ENCODE measurements at regions not wholly inside any gene's neighbourhood (a gene's known extent, or its start where the extent isn't known, plus 50 kb on each side); places are given as distances from the start of the nearest gene placed in this dataset.

DNA sequence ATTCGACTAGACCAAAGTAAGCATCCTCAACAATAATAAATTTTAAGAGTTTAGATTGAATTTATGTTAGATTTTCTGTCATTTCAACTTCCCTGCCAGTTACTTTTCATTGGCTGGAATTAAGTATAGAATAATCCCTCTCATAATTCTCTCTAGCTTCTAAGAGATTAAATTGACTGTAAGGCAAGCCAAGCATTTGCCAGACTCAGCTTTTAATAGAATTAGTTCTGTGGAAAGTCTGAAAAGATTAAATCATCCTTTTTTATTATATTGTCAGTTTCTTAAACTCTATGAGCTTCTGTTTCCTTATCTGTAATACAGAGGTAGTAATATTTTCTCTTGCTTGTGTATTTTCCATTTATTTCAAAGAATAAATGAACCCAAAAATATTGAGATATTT is 77.9 kb upstream of the ZNF804A start (continued):
- TF ChIP-seq, protein P1, sequence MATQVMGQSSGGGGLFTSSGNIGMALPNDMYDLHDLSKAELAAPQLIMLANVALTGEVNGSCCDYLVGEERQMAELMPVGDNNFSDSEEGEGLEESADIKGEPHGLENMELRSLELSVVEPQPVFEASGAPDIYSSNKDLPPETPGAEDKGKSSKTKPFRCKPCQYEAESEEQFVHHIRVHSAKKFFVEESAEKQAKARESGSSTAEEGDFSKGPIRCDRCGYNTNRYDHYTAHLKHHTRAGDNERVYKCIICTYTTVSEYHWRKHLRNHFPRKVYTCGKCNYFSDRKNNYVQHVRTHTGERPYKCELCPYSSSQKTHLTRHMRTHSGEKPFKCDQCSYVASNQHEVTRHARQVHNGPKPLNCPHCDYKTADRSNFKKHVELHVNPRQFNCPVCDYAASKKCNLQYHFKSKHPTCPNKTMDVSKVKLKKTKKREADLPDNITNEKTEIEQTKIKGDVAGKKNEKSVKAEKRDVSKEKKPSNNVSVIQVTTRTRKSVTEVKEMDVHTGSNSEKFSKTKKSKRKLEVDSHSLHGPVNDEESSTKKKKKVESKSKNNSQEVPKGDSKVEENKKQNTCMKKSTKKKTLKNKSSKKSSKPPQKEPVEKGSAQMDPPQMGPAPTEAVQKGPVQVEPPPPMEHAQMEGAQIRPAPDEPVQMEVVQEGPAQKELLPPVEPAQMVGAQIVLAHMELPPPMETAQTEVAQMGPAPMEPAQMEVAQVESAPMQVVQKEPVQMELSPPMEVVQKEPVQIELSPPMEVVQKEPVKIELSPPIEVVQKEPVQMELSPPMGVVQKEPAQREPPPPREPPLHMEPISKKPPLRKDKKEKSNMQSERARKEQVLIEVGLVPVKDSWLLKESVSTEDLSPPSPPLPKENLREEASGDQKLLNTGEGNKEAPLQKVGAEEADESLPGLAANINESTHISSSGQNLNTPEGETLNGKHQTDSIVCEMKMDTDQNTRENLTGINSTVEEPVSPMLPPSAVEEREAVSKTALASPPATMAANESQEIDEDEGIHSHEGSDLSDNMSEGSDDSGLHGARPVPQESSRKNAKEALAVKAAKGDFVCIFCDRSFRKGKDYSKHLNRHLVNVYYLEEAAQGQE (IDR thresholded peaks at IDR 0.05; ENCODE audit: unreplicated experiment), result no peak
- no peak for TF ChIP-seq ETS1 (IDR thresholded peaks at IDR 0.05)
- no peak for TF ChIP-seq CREB1 (CRISPR knock-in tag; IDR thresholded peaks at IDR 0.05; ENCODE audit: low read depth)
- TF ChIP-seq EZH2phosphoT487 (IDR thresholded peaks at IDR 0.05; ENCODE audit: unreplicated experiment), result no peak
- TF ChIP-seq POLR2AphosphoS5 (IDR thresholded peaks at IDR 0.05; ENCODE audit: low read depth), result no peak

GRCh38 chr2:184523732-184524131 is 74.6 kb upstream of the ZNF804A start:
- H3K4me1 Mint-ChIP-seq, result no peaks in the 10 kb centered on the region
- no peak overlapping the region for H3K4me3 Mint-ChIP-seq
- Histone ChIP-seq H3K4me1 (ENCODE audit: insufficient read depth) (no peaks in the 10 kb centered on the region), H2AFZ (no peak overlapping the region), H3K79me2 (replicated peaks; ENCODE audit: insufficient read depth) (no peaks in the 10 kb centered on the region), H3K4me2 (no peak overlapping the region), H3F3A (replicated peaks; ENCODE audit: low read depth) (no peaks in the 10 kb centered on the region), H3K9me2 (ENCODE audit: insufficient read depth) (no peaks in the 10 kb centered on the region), H4K20me1 (replicated peaks; ENCODE audit: insufficient read depth) (no peaks in the 10 kb centered on the region), H3K27me3 (ENCODE audit: insufficient read depth) (no peaks in the 10 kb centered on the region), H3K27ac (ENCODE audit: low read depth) (no peak overlapping the region), H3K36me3 (ENCODE audit: insufficient read depth) (no peaks in the 10 kb centered on the region; the same call in 1 of the 2 replicates), H3K4me3 (no peak overlapping the region)
- DNase-seq (ENCODE audit: low spot score) (no peak), ATAC-seq (no peak)
- peaks cover 18% of the 10 kb centered on the region for H3K9me3 Mint-ChIP-seq
- no peak overlapping the region for H3K27ac Mint-ChIP-seq
- peaks cover 13% of the 10 kb centered on the region; the same call in 2 of the 3 replicates for H3K36me3 Mint-ChIP-seq (ENCODE audit: low read depth)
- peaks cover 2% of the 10 kb centered on the region for H3K27me3 Mint-ChIP-seq (ENCODE audit: insufficient read depth, low read depth, poor library complexity)
- TF ChIP-seq, protein P1 (IDR thresholded peaks at IDR 0.05; ENCODE audit: unreplicated experiment), result no peak
- TF ChIP-seq, protein P2, sequence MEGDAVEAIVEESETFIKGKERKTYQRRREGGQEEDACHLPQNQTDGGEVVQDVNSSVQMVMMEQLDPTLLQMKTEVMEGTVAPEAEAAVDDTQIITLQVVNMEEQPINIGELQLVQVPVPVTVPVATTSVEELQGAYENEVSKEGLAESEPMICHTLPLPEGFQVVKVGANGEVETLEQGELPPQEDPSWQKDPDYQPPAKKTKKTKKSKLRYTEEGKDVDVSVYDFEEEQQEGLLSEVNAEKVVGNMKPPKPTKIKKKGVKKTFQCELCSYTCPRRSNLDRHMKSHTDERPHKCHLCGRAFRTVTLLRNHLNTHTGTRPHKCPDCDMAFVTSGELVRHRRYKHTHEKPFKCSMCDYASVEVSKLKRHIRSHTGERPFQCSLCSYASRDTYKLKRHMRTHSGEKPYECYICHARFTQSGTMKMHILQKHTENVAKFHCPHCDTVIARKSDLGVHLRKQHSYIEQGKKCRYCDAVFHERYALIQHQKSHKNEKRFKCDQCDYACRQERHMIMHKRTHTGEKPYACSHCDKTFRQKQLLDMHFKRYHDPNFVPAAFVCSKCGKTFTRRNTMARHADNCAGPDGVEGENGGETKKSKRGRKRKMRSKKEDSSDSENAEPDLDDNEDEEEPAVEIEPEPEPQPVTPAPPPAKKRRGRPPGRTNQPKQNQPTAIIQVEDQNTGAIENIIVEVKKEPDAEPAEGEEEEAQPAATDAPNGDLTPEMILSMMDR (conservative IDR thresholded peaks at IDR 0.05; ENCODE audit: low read depth in 2 of 2), result no peak
- TF ChIP-seq ETS1 (IDR thresholded peaks at IDR 0.05) (no peak), STAT1 (IDR thresholded peaks at IDR 0.05; ENCODE audit: unreplicated experiment) (no peak), POLR2AphosphoS5 (IDR thresholded peaks at IDR 0.05; ENCODE audit: low read depth) (no peak), EZH2 (IDR thresholded peaks at IDR 0.05; ENCODE audit: low read depth, unreplicated experiment) (no peak), ZNF114 (CRISPR knock-in tag; IDR thresholded peaks at IDR 0.05) (no peak)

Measured in GM23338 (cell line).